ENCODE measurements at regions not wholly inside any gene's neighbourhood (a gene's known extent, or its start where the extent isn't known, plus 50 kb on each side); places are given as distances from the start of the nearest gene placed in this dataset.

- Mint-ChIP-seq H3K4me1 (no peaks in the 10 kb centered on the region), H3K27ac (no peak overlapping the region), H3K9me3 (no peaks in the 10 kb centered on the region), H3K27me3 (peaks cover 0 to 4% (median 0%) of the 10 kb centered on the region in 5 donors), H3K36me3 (no peaks in the 10 kb centered on the region), H3K4me3 (no peak overlapping the region)
- intact Hi-C loops (cut with micrococcal nuclease), result no loop called here
- H3K27ac ChIP-seq (ENCODE audit: low read depth, low read length), result no peak overlapping the region
- H3K9me3 ChIP-seq (ENCODE audit: control insufficient read depth in 2 of 3, low read length in 3 of 3), result no peaks in the 10 kb centered on the region
- H3K36me3 ChIP-seq (ENCODE audit: control insufficient read depth in 2 of 3, insufficient read depth in 3 of 3, low read length in 3 of 3), result no peaks in the 10 kb centered on the region
- H3K27me3 ChIP-seq (ENCODE audit: control insufficient read depth in 2 of 2, insufficient read depth in 2 of 2, low read length in 2 of 2), result no peaks in the 10 kb centered on the region
- DNase-seq (no peak), ATAC-seq (no peak)
- H3K4me3 ChIP-seq (ENCODE audit: low read length), result no peak overlapping the region
- no peaks in the 10 kb centered on the region for H3K4me1 ChIP-seq (ENCODE audit: control insufficient read depth in 2 of 2, insufficient read depth in 2 of 2, low read length in 2 of 2)
- ChIA-PET POLR2A (no interaction called here), CTCF (no interaction called here)
Measured at GRCh38 chr18:71598374-71598773, 945.8 kb downstream of the CBLN2 start.

GRCh38 chr18:71597219-71597618 is 946.9 kb downstream of the CBLN2 start:
- Mint-ChIP-seq H3K9me3 (no peaks in the 10 kb centered on the region), H3K4me1 (no peaks in the 10 kb centered on the region), H3K4me3 (no peak overlapping the region), H3K27me3 (peaks cover 0 to 4% (median 0%) of the 10 kb centered on the region in 5 donors), H3K36me3 (no peaks in the 10 kb centered on the region), H3K27ac (no peak overlapping the region)
- no peak overlapping the region for H3K4me3 ChIP-seq (ENCODE audit: low read length)
- intact Hi-C loops (cut with micrococcal nuclease), result no loop called here
- ChIA-PET POLR2A (no interaction called here), CTCF (no interaction called here)
- no peaks in the 10 kb centered on the region for H3K27me3 ChIP-seq (ENCODE audit: control insufficient read depth in 2 of 2, insufficient read depth in 2 of 2, low read length in 2 of 2)
- H3K9me3 ChIP-seq (ENCODE audit: control insufficient read depth in 2 of 3, low read length in 3 of 3), result no peaks in the 10 kb centered on the region
- H3K4me1 ChIP-seq (ENCODE audit: control insufficient read depth in 2 of 2, insufficient read depth in 2 of 2, low read length in 2 of 2), result no peaks in the 10 kb centered on the region
- no peaks in the 10 kb centered on the region for H3K36me3 ChIP-seq (ENCODE audit: control insufficient read depth in 2 of 3, insufficient read depth in 3 of 3, low read length in 3 of 3)
- H3K27ac ChIP-seq (ENCODE audit: low read depth, low read length), result no peak overlapping the region
- DNase-seq (no peak), ATAC-seq (no peak)

GRCh38 chr18:71583252-71583651 is 960.9 kb downstream of the CBLN2 start:
- no peaks in the 10 kb centered on the region for H3K36me3 Mint-ChIP-seq
- Histone ChIP-seq H3K27me3 (ENCODE audit: control insufficient read depth in 2 of 2, insufficient read depth in 2 of 2, low read length in 2 of 2) (no peaks in the 10 kb centered on the region), H3K27ac (ENCODE audit: low read depth, low read length) (no peak overlapping the region), H3K36me3 (ENCODE audit: control insufficient read depth in 2 of 3, insufficient read depth in 3 of 3, low read length in 3 of 3) (no peaks in the 10 kb centered on the region), H3K4me1 (ENCODE audit: control insufficient read depth in 2 of 2, insufficient read depth in 2 of 2, low read length in 2 of 2) (no peaks in the 10 kb centered on the region), H3K9me3 (ENCODE audit: control insufficient read depth in 2 of 3, low read length in 3 of 3) (no peaks in the 10 kb centered on the region), H3K4me3 (ENCODE audit: low read length) (no peak overlapping the region)
- H3K9me3 Mint-ChIP-seq, result peaks cover 0 to 9% (median under 1%) of the 10 kb centered on the region in 11 donors
- intact Hi-C loops (cut with micrococcal nuclease), result no loop called here
- ATAC-seq, result no peak
- H3K27me3 Mint-ChIP-seq, result peaks cover 0 to 1% (median 0%) of the 10 kb centered on the region in 5 donors
- ChIA-PET CTCF (no interaction called here), POLR2A (no interaction called here)
- H3K4me1 Mint-ChIP-seq, result no peaks in the 10 kb centered on the region
- no peak for DNase-seq
- H3K4me3 Mint-ChIP-seq, result no peak overlapping the region
- H3K27ac Mint-ChIP-seq, result no peak overlapping the region

- ATAC-seq, result no peak
- intact Hi-C loops (cut with micrococcal nuclease), result no loop called here
- POLR2A ChIA-PET, result no interaction called here
Measured at GRCh38 chr18:71554686-71555085, 989.5 kb downstream of the CBLN2 start.

GRCh38 chr18:71541643-71542042 is 1002.5 kb downstream of the CBLN2 start:
- H3K36me3 Mint-ChIP-seq, result no peaks in the 10 kb centered on the region
- CTCF ChIA-PET, result no interaction called here
- ATAC-seq (no peak), DNase-seq (no peak)
- no peaks in the 10 kb centered on the region for H3K27me3 Mint-ChIP-seq
- H3K27ac ChIP-seq (ENCODE audit: low read depth, low read length), result no peak overlapping the region
- peaks cover 0 to 18% (median 2%) of the 10 kb centered on the region in 11 donors for H3K9me3 Mint-ChIP-seq
- H3K4me1 ChIP-seq (ENCODE audit: control insufficient read depth in 2 of 2, insufficient read depth in 2 of 2, low read length in 2 of 2), result no peaks in the 10 kb centered on the region
- no peak overlapping the region for H3K4me3 Mint-ChIP-seq
- no peaks in the 10 kb centered on the region for H3K9me3 ChIP-seq (ENCODE audit: control insufficient read depth in 2 of 3, low read length in 3 of 3)
- H3K4me3 ChIP-seq (ENCODE audit: low read length), result no peak overlapping the region
- H3K4me1 Mint-ChIP-seq, result no peaks in the 10 kb centered on the region
- H3K27ac Mint-ChIP-seq, result no peak overlapping the region
- POLR2A ChIA-PET, result no interaction called here
- intact Hi-C loops (cut with micrococcal nuclease), result no loop called here
- H3K36me3 ChIP-seq (ENCODE audit: control insufficient read depth in 2 of 3, insufficient read depth in 3 of 3, low read length in 3 of 3), result no peaks in the 10 kb centered on the region
- no peaks in the 10 kb centered on the region for H3K27me3 ChIP-seq (ENCODE audit: control insufficient read depth in 2 of 2, insufficient read depth in 2 of 2, low read length in 2 of 2)

More at GRCh38 chr18:71554686-71555085, 989.5 kb downstream of the CBLN2 start:
- Mint-ChIP-seq H3K4me3 (no peak overlapping the region), H3K36me3 (no peaks in the 10 kb centered on the region), H3K27me3 (no peaks in the 10 kb centered on the region), H3K27ac (no peak overlapping the region), H3K4me1 (no peaks in the 10 kb centered on the region), H3K9me3 (peaks cover 0 to 13% (median 6%) of the 10 kb centered on the region in 11 donors)
- CTCF ChIA-PET, result no interaction called here
- no peak for DNase-seq
- Histone ChIP-seq H3K27ac (ENCODE audit: low read depth, low read length) (no peak overlapping the region), H3K27me3 (ENCODE audit: control insufficient read depth in 2 of 2, insufficient read depth in 2 of 2, low read length in 2 of 2) (no peaks in the 10 kb centered on the region), H3K4me3 (ENCODE audit: low read length) (no peak overlapping the region), H3K4me1 (ENCODE audit: control insufficient read depth in 2 of 2, insufficient read depth in 2 of 2, low read length in 2 of 2) (no peaks in the 10 kb centered on the region), H3K36me3 (ENCODE audit: control insufficient read depth in 2 of 3, insufficient read depth in 3 of 3, low read length in 3 of 3) (no peaks in the 10 kb centered on the region), H3K9me3 (ENCODE audit: control insufficient read depth in 2 of 3, low read length in 3 of 3) (peaks cover 0 to 4% (median 0%) of the 10 kb centered on the region in 3 experiments)

GRCh38 chr18:71529703-71530303 is 1014.3 kb downstream of the CBLN2 start:
- no peak for DNase-seq
- ATAC-seq, result no peak
- H3K4me1 Mint-ChIP-seq, result no peaks in the 10 kb centered on the region
- intact Hi-C loops (cut with micrococcal nuclease), result no loop called here
- Histone ChIP-seq H3K27ac (ENCODE audit: low read depth, low read length) (no peak overlapping the region), H3K4me1 (ENCODE audit: control insufficient read depth in 2 of 2, insufficient read depth in 2 of 2, low read length in 2 of 2) (no peaks in the 10 kb centered on the region), H3K9me3 (ENCODE audit: control insufficient read depth in 2 of 3, low read length in 3 of 3) (no peaks in the 10 kb centered on the region), H3K36me3 (ENCODE audit: control insufficient read depth in 2 of 3, insufficient read depth in 3 of 3, low read length in 3 of 3) (no peaks in the 10 kb centered on the region), H3K4me3 (ENCODE audit: low read length) (no peak overlapping the region), H3K27me3 (ENCODE audit: control insufficient read depth in 2 of 2, insufficient read depth in 2 of 2, low read length in 2 of 2) (no peaks in the 10 kb centered on the region)
- no peak overlapping the region for H3K4me3 Mint-ChIP-seq
- no peaks in the 10 kb centered on the region for H3K36me3 Mint-ChIP-seq
- H3K27ac Mint-ChIP-seq, result no peak overlapping the region
- ChIA-PET CTCF (no interaction called here), POLR2A (no interaction called here)
- H3K27me3 Mint-ChIP-seq, result no peaks in the 10 kb centered on the region
- H3K9me3 Mint-ChIP-seq, result peaks cover 0 to 6% (median 0%) of the 10 kb centered on the region in 11 donors

- Histone ChIP-seq H3K4me3 (ENCODE audit: low read length) (no peak overlapping the region), H3K36me3 (ENCODE audit: control insufficient read depth in 2 of 3, insufficient read depth in 3 of 3, low read length in 3 of 3) (no peaks in the 10 kb centered on the region), H3K9me3 (ENCODE audit: control insufficient read depth in 2 of 3, low read length in 3 of 3) (no peaks in the 10 kb centered on the region), H3K27ac (ENCODE audit: low read depth, low read length) (no peak overlapping the region), H3K4me1 (ENCODE audit: control insufficient read depth in 2 of 2, insufficient read depth in 2 of 2, low read length in 2 of 2) (no peaks in the 10 kb centered on the region), H3K27me3 (ENCODE audit: control insufficient read depth in 2 of 2, insufficient read depth in 2 of 2, low read length in 2 of 2) (no peaks in the 10 kb centered on the region)
- Mint-ChIP-seq H3K4me3 (no peak overlapping the region), H3K27me3 (peaks cover 0 to 4% (median 0%) of the 10 kb centered on the region in 5 donors), H3K9me3 (peaks cover 0 to 2% (median 0%) of the 10 kb centered on the region in 11 donors), H3K27ac (no peak overlapping the region), H3K36me3 (no peaks in the 10 kb centered on the region), H3K4me1 (no peaks in the 10 kb centered on the region)
- ChIA-PET CTCF (no interaction called here), POLR2A (no interaction called here)
- no peak for DNase-seq
- ATAC-seq, result no peak
- intact Hi-C loops (cut with micrococcal nuclease), result no loop called here
Measured at GRCh38 chr18:71523483-71524435, 1020.4 kb downstream of the CBLN2 start.

Measured in naive thymus-derived CD4-positive, alpha-beta T cell (primary cell).